Upper lobe of left lung (tissue), 4 donors: ENCODE measurements at regions not wholly inside any gene's neighbourhood (a gene's known extent, or its start where the extent isn't known, plus 50 kb on each side); places are given as distances from the start of the nearest gene placed in this dataset.

Experiments
- POLR2A ChIP-seq, 4 donors: fragments of 450-650 bp; IDR thresholded peaks; one replicate each; pipeline ENCODE4 v1.5.1; 2016 to 2017; ENCODE audit warnings: antibody characterized with exemption in 4 of 4, mild to moderate bottlenecking in 2 of 4
- TF ChIP-seq, protein P1 (sequence below), 6 experiments: fragments of 450-650 bp in 4 of 6; fragments of 200-600 bp in 2 of 6; sonication (generic) in 2 of 6; IDR thresholded peaks; one replicate each; pipeline ENCODE4 v1.5.1; 2016 to 2019; ENCODE audit warnings: antibody characterized with exemption in 6 of 6

GRCh38 chr3:187873843-187874242 lies 128.6 kb upstream of the BCL6 start:
- TF ChIP-seq, protein P1, sequence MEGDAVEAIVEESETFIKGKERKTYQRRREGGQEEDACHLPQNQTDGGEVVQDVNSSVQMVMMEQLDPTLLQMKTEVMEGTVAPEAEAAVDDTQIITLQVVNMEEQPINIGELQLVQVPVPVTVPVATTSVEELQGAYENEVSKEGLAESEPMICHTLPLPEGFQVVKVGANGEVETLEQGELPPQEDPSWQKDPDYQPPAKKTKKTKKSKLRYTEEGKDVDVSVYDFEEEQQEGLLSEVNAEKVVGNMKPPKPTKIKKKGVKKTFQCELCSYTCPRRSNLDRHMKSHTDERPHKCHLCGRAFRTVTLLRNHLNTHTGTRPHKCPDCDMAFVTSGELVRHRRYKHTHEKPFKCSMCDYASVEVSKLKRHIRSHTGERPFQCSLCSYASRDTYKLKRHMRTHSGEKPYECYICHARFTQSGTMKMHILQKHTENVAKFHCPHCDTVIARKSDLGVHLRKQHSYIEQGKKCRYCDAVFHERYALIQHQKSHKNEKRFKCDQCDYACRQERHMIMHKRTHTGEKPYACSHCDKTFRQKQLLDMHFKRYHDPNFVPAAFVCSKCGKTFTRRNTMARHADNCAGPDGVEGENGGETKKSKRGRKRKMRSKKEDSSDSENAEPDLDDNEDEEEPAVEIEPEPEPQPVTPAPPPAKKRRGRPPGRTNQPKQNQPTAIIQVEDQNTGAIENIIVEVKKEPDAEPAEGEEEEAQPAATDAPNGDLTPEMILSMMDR (IDR thresholded peaks at IDR 0.05), result no peak
- TF ChIP-seq POLR2A (IDR thresholded peaks at IDR 0.05), result no peak
